Fibroblast of skin of right biceps (primary cell): ENCODE measurements at regions not wholly inside any gene's neighbourhood (a gene's known extent, or its start where the extent isn't known, plus 50 kb on each side); places are given as distances from the start of the nearest gene placed in this dataset.
"Not testable (repeated sequence)": the region's sequence is repeated elsewhere in the genome, so short reads cannot be mapped to it uniquely, and the experiment has no call there.

Source experiments
- DNase-seq: peaks from one replicate; pipeline ENCODE4 v3.0.0-alpha.2; 2013

- no peak for DNase-seq
Observed at GRCh38 chr2:239594772-239595608, 194.2 kb upstream of the HDAC4 start.

DNA sequence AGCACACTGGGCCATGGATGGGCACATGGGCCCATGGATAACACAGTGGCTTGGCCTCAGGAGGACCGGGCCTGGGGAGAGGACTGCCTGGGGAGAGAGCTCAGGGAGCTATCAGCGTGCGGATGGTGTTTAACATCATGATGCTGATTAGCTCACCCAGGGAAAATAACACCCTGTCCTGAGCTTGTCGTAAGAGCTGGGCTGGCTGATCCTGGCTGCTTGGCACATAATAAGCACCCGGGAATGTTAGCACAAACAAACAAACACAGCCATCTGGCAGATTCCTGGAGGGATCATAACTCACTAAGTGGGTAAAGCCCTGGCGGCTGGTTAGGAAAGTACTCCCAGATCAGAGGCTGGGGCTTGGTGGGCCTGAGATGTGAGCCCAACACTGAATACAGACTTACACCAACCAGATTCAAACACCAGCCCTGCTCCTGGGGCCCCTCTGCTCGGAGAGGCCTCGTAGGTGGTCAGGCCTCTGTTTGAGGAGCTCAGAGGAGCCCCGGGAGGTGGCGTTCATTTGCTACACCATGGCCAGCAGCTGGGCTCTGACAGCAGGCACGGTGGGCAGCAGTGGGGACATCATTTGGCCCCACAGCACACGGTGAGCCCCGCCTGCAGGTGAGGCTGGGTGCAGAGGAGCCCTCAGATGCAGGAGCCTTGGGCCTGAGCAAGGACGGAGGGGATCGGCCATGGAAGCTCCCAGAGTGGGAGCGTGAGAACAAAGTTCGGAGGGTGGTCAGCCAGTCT is 193.4 kb upstream of the HDAC4 start:
- DNase-seq = no peak

GRCh38 chr2:239593455-239593854 is 192.6 kb upstream of the HDAC4 start:
- no peak for DNase-seq

DNA sequence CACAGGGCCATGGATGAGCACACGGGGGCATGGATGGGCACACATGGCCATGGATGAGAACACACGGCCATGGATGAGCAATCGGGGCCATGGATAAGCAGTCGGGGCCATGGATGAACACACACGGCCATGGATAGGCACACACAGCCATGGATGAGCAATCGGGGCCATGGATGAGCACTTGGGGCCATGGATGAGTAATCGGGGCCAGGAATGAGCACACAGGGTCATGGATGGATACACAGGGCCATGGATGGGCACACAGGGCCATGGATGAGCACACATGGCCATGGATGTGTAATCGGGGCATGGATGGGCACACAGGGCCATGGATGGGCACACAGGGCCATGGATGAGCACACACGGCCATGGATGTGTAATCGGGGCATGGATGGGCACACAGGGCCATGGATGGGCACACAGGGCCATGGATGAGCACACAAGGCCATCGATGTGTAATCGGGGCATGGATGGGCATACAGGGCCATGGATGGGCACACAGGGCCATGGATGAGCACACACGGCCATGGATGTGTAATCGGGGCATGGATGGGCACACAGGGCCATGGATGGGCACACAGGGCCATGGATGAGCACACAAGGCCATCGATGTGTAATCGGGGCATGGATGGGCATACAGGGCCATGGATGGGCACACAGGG is 191.9 kb upstream of the HDAC4 start:
- DNase-seq = not testable (repeated sequence)

DNA sequence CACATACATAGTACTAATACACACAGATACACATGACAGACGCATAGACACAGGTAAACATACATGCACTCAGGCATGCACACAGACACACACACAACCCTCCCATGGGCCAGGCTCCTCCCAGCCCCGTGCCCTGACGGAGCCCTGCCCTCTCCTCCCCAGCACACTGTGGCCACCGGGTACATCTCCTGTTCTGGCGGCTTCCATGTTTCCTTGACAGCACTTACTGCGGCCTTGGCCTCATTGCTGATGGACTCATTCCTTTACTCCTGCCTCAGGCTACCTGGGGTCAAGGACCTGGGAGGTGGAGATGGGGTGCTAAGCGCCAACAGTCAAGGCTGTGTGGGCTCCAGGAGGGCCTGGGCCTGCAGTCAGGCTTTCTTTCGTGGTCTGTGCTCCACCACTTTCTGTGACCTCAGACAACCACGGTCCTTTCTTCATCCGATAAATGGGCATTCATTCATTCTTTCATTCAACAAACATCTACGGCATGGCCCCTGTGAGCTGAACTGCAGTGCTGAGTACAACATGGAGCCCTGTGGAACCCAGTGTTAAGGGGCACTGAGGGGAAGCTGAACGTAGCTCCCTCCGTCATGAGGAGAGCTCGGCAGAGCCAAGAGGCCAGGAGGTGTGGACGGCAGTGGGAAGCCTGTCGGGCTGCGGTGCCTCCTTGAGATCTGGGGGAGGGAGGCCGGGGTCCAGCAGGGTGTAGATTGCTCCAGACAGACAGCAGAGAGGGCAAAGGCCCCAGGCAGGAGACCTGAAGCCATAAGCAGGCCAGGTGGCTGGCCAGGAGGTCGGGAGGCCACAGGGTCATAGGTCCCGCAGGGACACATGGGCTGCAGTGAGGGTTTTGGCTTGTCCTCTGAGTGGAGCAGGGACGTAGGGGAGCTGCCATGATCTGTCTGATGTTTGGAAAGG is 190.4 kb upstream of the HDAC4 start:
- DNase-seq = no peak

DNA sequence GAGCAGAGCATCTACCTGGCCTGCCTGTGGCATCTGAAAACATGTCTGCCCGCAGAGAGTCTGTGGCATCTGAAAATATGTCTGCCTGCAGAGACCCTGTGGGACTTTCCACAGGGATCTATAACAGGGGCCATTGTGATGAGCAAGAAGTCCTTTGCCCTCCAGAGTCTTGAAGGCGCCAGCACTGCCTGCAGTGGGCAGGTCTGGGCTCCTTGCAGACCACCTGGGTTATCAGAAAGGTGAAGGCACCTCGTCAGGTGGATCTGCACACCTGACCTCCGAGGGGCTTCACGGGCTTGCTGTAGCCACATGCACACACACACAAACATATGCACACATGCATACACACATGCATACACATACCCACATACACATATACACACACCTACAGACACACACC is 189.5 kb upstream of the HDAC4 start:
- DNase-seq = no peak

DNA sequence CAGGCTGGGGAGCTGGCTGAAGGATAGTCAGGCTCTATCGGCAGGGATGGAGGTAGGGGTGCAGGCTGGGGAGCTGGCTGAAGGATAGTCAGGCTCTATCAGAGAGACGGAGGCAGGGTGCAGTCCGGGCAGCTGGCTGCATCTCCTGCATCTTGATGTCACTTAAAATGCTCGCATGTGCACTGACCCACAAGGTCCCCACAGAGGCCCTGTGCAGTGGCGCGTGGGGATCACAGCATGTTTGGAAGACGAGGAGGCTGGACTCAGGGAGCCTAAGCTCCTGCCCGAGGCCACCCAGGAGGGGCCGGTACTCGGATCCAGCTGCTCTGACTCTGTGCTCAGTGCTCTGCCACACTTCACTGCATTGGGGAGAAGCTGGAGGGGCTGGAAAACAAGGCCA is 189.0 kb upstream of the HDAC4 start:
- DNase-seq = no peak

DNA sequence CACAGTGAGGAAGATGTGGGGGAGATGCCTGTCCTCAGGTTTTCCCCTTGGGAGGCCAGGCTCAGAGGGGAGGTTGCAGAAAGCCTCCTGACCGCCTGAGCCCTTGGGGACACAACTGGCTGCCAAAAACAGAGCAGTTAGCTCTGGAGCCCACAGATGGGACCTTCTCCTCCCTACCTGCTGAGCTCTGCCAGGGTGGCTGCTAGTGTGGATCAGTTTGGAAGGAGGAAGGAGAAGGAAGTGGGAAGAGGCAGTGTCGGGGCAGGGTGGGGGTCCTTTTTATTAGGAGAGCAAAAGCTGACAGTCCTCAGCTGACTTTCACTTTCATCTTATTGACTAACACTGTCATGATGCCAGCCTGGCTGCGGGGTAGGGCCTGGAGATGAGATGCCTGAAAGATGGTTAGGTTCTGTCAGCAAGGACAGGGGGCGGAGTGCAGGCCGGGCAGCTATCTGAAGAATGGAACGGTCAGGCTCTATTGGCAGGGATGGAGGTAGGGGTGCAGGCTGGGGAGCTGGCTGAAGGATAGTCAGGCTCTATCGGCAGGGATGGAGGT is 188.5 kb upstream of the HDAC4 start:
- no peak for DNase-seq

- DNase-seq = no peak
Observed at GRCh38 chr2:239588451-239589269, 187.8 kb upstream of the HDAC4 start.

GRCh38 chr2:239587841-239588240 is 187.0 kb upstream of the HDAC4 start:
- DNase-seq = no peak

DNA sequence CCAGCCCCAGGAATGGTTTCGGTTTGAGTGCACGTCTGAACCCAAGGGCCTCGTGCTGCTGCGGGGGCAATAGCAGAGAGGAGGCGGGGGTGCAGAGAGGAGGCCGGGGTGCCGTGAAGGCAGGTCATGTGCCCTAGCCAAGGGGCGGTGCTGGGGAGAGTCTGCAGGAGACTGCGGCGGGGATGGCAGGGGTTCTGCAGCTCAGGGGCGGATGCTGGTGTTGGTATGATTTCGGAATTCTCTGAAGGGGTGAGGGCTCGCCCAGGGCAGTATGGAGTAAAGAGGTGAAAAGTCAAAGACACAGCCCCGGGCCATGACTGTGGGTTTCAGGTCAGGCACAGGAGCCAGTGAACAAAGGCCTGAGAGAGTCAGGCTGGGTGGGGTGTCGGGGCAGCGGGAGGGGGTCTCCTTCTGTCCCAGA is 186.5 kb upstream of the HDAC4 start:
- DNase-seq = no peak

DNA sequence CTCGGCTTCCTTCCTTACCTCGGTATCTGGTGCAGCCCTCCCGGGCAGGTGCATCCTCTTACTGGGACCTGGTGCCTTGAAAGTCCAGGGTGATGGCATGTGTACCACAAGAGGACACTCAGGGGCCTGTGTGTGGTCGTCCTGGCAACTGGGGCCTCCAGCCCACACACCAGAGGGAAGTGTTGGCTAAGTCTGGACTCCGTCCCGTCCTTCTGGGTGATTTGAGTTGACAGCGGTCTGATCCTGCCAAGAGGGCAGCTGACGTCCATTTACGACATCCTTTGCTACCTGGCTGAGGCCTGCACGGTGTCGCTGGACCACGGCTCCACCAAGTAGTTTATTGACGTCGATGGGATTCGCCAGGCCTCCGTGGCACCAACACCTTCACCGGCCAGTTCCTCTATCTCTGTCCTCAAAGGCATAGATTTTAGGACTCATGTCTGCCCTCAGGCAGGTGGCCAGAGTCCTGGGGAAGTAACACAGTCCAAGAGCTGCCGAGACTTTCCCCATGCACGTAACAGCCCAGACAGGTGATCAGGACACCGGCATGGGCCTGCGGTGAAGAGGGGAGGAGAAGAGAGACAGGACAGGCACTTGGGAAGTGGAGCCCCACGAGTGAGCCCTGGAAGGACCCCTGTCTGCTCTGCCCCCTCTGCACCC is 186.0 kb upstream of the HDAC4 start:
- no peak for DNase-seq

GRCh38 chr2:239585422-239585821 is 184.6 kb upstream of the HDAC4 start:
- DNase-seq = no peak

DNA sequence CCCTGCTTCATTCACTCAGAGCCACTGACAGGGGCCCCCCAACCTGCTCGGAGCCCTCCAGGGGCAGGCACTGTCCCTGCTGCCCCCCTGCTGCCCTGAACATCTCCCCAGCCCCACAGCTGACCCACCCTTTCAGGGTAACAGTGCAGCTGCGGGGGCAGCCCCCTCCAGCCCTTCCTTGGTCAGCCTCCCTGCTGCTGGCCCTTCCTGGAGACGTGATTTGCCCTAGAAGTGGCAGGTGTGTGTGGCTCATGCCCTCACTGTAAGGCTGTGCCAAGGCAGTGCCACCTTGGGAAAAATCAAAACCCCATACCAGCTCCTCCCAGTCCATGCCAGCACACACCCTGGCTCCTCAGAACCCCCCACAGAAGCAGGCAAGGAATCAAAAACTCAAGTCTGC is 184.2 kb upstream of the HDAC4 start:
- no peak for DNase-seq

DNA sequence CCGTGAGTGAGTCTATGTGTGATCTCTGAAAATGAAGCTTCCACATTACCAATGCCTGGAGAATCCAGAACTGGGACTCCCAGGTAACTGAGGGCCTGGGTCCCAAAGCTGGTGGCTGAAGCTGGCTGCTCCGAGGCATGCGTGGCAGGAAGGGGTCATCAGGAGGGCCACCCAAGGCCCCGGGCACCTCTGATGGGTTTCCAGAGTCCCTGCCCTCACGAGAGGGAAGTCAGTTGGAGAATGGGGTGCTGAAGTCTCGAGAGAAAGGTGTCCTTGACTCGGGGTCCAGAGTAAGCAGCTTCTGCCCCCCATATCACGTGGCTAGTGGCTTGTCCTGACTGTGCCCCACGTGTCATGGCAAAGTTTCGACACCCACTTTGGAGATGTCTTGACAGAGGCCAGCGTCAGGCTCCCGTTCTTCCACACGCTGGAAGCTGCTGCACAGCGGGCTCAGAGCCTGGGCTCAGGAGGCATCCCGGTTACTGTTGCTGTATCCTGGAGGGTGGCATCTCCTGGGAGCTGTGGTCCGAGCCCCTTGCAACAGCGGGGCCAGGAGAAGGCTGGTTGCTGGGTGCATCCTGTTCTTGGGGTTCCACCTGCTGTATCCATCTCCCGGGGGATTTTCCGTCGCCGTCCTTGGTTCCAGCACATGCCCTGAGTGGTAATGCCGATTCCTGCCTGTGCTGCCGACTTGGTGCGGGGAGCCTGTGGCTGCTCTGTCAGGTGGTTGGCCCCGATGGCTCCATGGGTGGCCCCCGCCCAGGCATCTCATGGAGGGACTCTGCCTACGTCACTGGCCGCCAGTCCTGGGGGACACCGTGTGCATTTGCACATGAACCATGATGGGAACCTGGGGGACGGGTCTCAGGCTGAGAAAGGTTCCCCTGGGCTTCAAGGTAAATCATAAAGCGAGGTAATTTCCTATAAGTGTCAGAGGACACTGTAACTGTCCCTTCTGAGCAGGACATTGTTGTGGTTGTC is 183.3 kb upstream of the HDAC4 start:
- no peak for DNase-seq

- no peak for DNase-seq
Observed at GRCh38 chr2:239583171-239583878, 182.5 kb upstream of the HDAC4 start.

- DNase-seq = no peak
Observed at GRCh38 chr2:239582476-239582875, 181.7 kb upstream of the HDAC4 start.

GRCh38 chr2:239581352-239581901 is 180.6 kb upstream of the HDAC4 start:
- no peak for DNase-seq

- DNase-seq = no peak
Observed at GRCh38 chr2:239580199-239580527, 179.3 kb upstream of the HDAC4 start.
